H1 (cell line): ENCODE measurements at regions not wholly inside any gene's neighbourhood (a gene's known extent, or its start where the extent isn't known, plus 50 kb on each side); places are given as distances from the start of the nearest gene placed in this dataset.

Experiments
- CTCF ChIA-PET: fragments of 300-600 bp; sonication (Branson Sonifier 250); formaldehyde crosslinking; loops from one replicate; lab custom pipeline; 2021; ENCODE audit not compliant: partially characterized antibody; lab: Charles Lee
- POLR2A ChIA-PET: fragments of 300-600 bp; sonication (Branson Sonifier 250); formaldehyde crosslinking; loops from one replicate; lab custom pipeline; 2021; ENCODE audit warnings: inconsistent platforms; ENCODE audit not compliant: partially characterized antibody; lab: Charles Lee
- DNase-seq, 2 experiments: peaks; one replicate each; pipeline versions ENCODE4 v3.0.0 to v3.0.0-alpha.2; 2010 to 2022; ENCODE audit warnings: low spot score in 2 of 2, low read depth in 1 of 2, mixed read lengths in 1 of 2
- FAIRE-seq: peaks from 2 replicates; lab custom pipeline; 2011; peaks lifted over from hg19 to GRCh38; lab: Jason Lieb, UNC
- H2AFZ ChIP-seq: 2 replicates; pipeline ENCODE4 v1.8.1; 2012; ENCODE audit warnings: low read length, inconsistent platforms
- H2AK5ac ChIP-seq: 2 replicates; pipeline ENCODE4 v1.6.1; 2013; ENCODE audit warnings: low read depth, low read length
- H2BK120ac ChIP-seq: replicated peaks from 2 replicates; pipeline ENCODE3; 2013; ENCODE audit warnings: low read depth, low read length, inconsistent platforms
- H2BK12ac ChIP-seq: 2 replicates; pipeline ENCODE4 v1.6.1; 2013; ENCODE audit warnings: low read depth, low read length
- H2BK15ac ChIP-seq: 2 replicates; pipeline ENCODE4 v1.6.1; 2013; ENCODE audit warnings: low read length
- H2BK20ac ChIP-seq: 2 replicates; pipeline ENCODE4 v1.6.1; 2013; ENCODE audit warnings: low read length
- H2BK5ac ChIP-seq: 2 replicates; pipeline ENCODE4 v1.6.1; 2013; ENCODE audit warnings: low read depth, low read length
- H3K14ac ChIP-seq: 2 replicates; pipeline ENCODE4 v1.6.1; 2013; ENCODE audit warnings: inconsistent platforms; ENCODE audit not compliant: insufficient read length
- H3K18ac ChIP-seq: 2 replicates; pipeline ENCODE4 v1.6.1; 2013; ENCODE audit warnings: low read length; ENCODE audit errors: extremely low read depth
- H3K23ac ChIP-seq: 2 replicates; pipeline ENCODE4 v1.6.1; 2013; ENCODE audit warnings: inconsistent platforms; ENCODE audit not compliant: insufficient read length
- H3K23me2 ChIP-seq: 2 replicates; pipeline ENCODE4 v1.6.1; 2013; ENCODE audit warnings: low read depth, low read length
- H3K27ac ChIP-seq: 2 replicates; pipeline ENCODE4 v1.6.1; 2011; ENCODE audit warnings: low read depth, low read length, inconsistent platforms
- H3K27me3 ChIP-seq, 4 experiments: replicated peaks in 1 of 4; 1 replicate in 1 of 4; 2 replicates in 3 of 4; pipeline versions ENCODE4 v1.6.1 to v1.8.1; 2011 to 2013; ENCODE audit warnings: low read length in 3 of 4, mild to moderate bottlenecking in 3 of 4, inconsistent platforms in 2 of 4, mixed read lengths in 2 of 4, moderate library complexity in 1 of 4; ENCODE audit not compliant: control insufficient read depth in 3 of 4, insufficient read depth in 3 of 4; ENCODE audit errors: extremely low read depth in 1 of 4
- H3K36me3 ChIP-seq, 4 experiments: 2 replicates each; pipeline versions ENCODE4 v1.6.1 to v1.8.1; 2011 to 2013; ENCODE audit warnings: mild to moderate bottlenecking in 4 of 4, low read length in 3 of 4, moderate library complexity in 2 of 4, control low read depth in 1 of 4, inconsistent platforms in 1 of 4; ENCODE audit not compliant: insufficient read depth in 4 of 4, control insufficient read depth in 2 of 4
- H3K4ac ChIP-seq: replicated peaks from 2 replicates; pipeline ENCODE3; 2013; ENCODE audit warnings: low read length, low read depth, mixed read lengths, inconsistent platforms; ENCODE audit not compliant: insufficient read length
- H3K4me1 ChIP-seq, 4 experiments: replicated peaks in 1 of 4; 1 replicate in 1 of 4; 2 replicates in 3 of 4; pipeline versions ENCODE4 v1.6.1 to v1.8.1; 2011 to 2013; ENCODE audit warnings: low read length in 3 of 4, inconsistent platforms in 2 of 4, mixed read lengths in 1 of 4; ENCODE audit not compliant: insufficient read depth in 4 of 4, control insufficient read depth in 3 of 4
- H3K4me2 ChIP-seq, 2 experiments: 2 replicates each; pipeline versions ENCODE4 v1.6.1 to v1.8.1; 2011 to 2013; ENCODE audit warnings: low read depth in 2 of 2, low read length in 2 of 2, control low read depth in 1 of 2, inconsistent platforms in 1 of 2, mild to moderate bottlenecking in 1 of 2; ENCODE audit not compliant: insufficient read depth in 1 of 2
- H3K4me3 ChIP-seq, 4 experiments: fragments of 200-600, 300-600 bp in 1 of 4; sonication (generic), shearing (Covaris generic), sonication (Bioruptor Twin) in 1 of 4; 2 replicates each; pipeline versions ENCODE4 v1.5.1 to v1.8.1; 2011 to 2016; ENCODE audit warnings: low read length in 4 of 4, low read depth in 3 of 4, control low read depth in 2 of 4, inconsistent platforms in 2 of 4, mild to moderate bottlenecking in 2 of 4, mixed read lengths in 1 of 4, moderate library complexity in 1 of 4; ENCODE audit not compliant: insufficient read depth in 2 of 4; ENCODE audit errors: extremely low read depth in 1 of 4
- H3K56ac ChIP-seq: replicated peaks from 2 replicates; pipeline ENCODE3; 2013; ENCODE audit warnings: low read depth, mild to moderate bottlenecking, mixed read lengths, low read length, inconsistent platforms; ENCODE audit not compliant: insufficient read length
- H3K79me1 ChIP-seq: 2 replicates; pipeline ENCODE4 v1.6.1; 2013; ENCODE audit warnings: low read depth, low read length, control low read depth
- H3K79me2 ChIP-seq, 2 experiments: 2 replicates each; pipeline versions ENCODE4 v1.6.1 to v1.8.1; 2012 to 2013; ENCODE audit warnings: low read length in 2 of 2, mild to moderate bottlenecking in 2 of 2, inconsistent platforms in 1 of 2; ENCODE audit not compliant: insufficient read depth in 2 of 2, control insufficient read depth in 1 of 2
- H3K9ac ChIP-seq, 4 experiments: replicated peaks in 1 of 4; 1 replicate in 1 of 4; 2 replicates in 3 of 4; pipeline versions ENCODE4 v1.6.1 to v1.8.1; 2011 to 2013; ENCODE audit warnings: low read depth in 3 of 4, low read length in 3 of 4, control low read depth in 2 of 4, mild to moderate bottlenecking in 2 of 4, moderate library complexity in 2 of 4, inconsistent platforms in 1 of 4; ENCODE audit errors: extremely low read depth in 1 of 4
- H3K9me3 ChIP-seq, 2 experiments: 2 replicates each; pipeline versions ENCODE4 v1.6.1 to v1.8.1; 2012 to 2013; ENCODE audit warnings: mild to moderate bottlenecking in 2 of 2, moderate library complexity in 2 of 2, control low read depth in 1 of 2, inconsistent platforms in 1 of 2, low read depth in 1 of 2, low read length in 1 of 2, mixed read lengths in 1 of 2; ENCODE audit not compliant: insufficient read depth in 2 of 2
- H4K20me1 ChIP-seq, 2 experiments: replicated peaks in 1 of 2; 2 replicates each; pipeline versions ENCODE3 to v1.8.1; 2011 to 2013; ENCODE audit warnings: inconsistent platforms in 2 of 2, low read length in 2 of 2, mild to moderate bottlenecking in 1 of 2; ENCODE audit not compliant: insufficient read depth in 2 of 2, control insufficient read depth in 1 of 2
- H4K5ac ChIP-seq: 2 replicates; pipeline ENCODE4 v1.6.1; 2013; ENCODE audit warnings: low read length, low read depth, mixed read lengths, inconsistent platforms; ENCODE audit not compliant: insufficient read length
- H4K8ac ChIP-seq: 2 replicates; pipeline ENCODE4 v1.8.0; 2013; ENCODE audit warnings: mild to moderate bottlenecking, moderate library complexity, low read length, inconsistent platforms; ENCODE audit not compliant: insufficient read depth; ENCODE audit errors: extremely low read depth
- H4K91ac ChIP-seq: replicated peaks from 2 replicates; pipeline ENCODE3; 2013; ENCODE audit warnings: low read length, mixed read lengths, inconsistent platforms; ENCODE audit not compliant: insufficient read length
- BCL11A ChIP-seq, 2 experiments: IDR thresholded peaks; one replicate each; pipeline ENCODE4 v1.6.1; 2011; ENCODE audit warnings: low read depth in 2 of 2, low read length in 2 of 2, mild to moderate bottlenecking in 2 of 2
- BRCA1 ChIP-seq: IDR thresholded peaks from 2 replicates; pipeline ENCODE4 v1.6.1; 2012; ENCODE audit warnings: low read depth, low read length, improper control_type of control experiment
- CBX5 ChIP-seq: fragments of 300-800, 300-1000 bp; sonication (generic); IDR thresholded peaks from 2 replicates; pipeline ENCODE4 v1.7.1; 2016; ENCODE audit warnings: antibody characterized with exemption, low read length, low read depth
- EGR1 ChIP-seq: IDR thresholded peaks from 2 replicates; pipeline ENCODE4 v1.6.1; 2011; ENCODE audit warnings: low read depth, low read length, borderline replicate concordance
- GABPA ChIP-seq: IDR thresholded peaks from 2 replicates; pipeline ENCODE4 v1.6.1; 2011; ENCODE audit warnings: mild to moderate bottlenecking, low read length, moderate library complexity, borderline replicate concordance; ENCODE audit not compliant: insufficient read depth
- HDAC2 ChIP-seq, 2 experiments: fragments of 300-600 bp in 1 of 2; sonication (generic) in 1 of 2; IDR thresholded peaks; 2 replicates each; pipeline ENCODE4 v1.6.1; 2011 to 2012; ENCODE audit warnings: low read depth in 2 of 2, low read length in 2 of 2, mild to moderate bottlenecking in 2 of 2, moderate library complexity in 2 of 2, borderline replicate concordance in 1 of 2, inconsistent platforms in 1 of 2
- KDM4A ChIP-seq: IDR thresholded peaks from one replicate; pipeline ENCODE4 v1.7.1; 2012; ENCODE audit warnings: low read depth, mild to moderate bottlenecking, moderate library complexity, low read length, inconsistent platforms; ENCODE audit not compliant: severe bottlenecking
- POLR2AphosphoS5 ChIP-seq: IDR thresholded peaks from 2 replicates; pipeline ENCODE4 v1.6.1; 2011; ENCODE audit warnings: low read depth, low read length
- RBBP5 ChIP-seq: IDR thresholded peaks from 2 replicates; pipeline ENCODE4 v1.7.1; 2012; ENCODE audit warnings: low read depth, mild to moderate bottlenecking, inconsistent platforms, low read length, moderate library complexity, borderline replicate concordance
- RXRA ChIP-seq: IDR thresholded peaks from 2 replicates; pipeline ENCODE4 v1.6.1; 2011; ENCODE audit warnings: low read depth, mild to moderate bottlenecking, low read length, moderate library complexity; ENCODE audit not compliant: insufficient read depth
- SP1 ChIP-seq: IDR thresholded peaks from 2 replicates; pipeline ENCODE4 v1.6.1; 2011; ENCODE audit warnings: low read depth, low read length
- SP4 ChIP-seq: IDR thresholded peaks from 2 replicates; pipeline ENCODE4 v1.6.1; 2012; ENCODE audit warnings: low read length, inconsistent platforms
- TAF7 ChIP-seq: optimal IDR thresholded peaks from 2 replicates; pipeline ENCODE3; 2011; ENCODE audit warnings: low read depth, mild to moderate bottlenecking, inconsistent platforms, low read length, moderate library complexity, borderline replicate concordance
- TBP ChIP-seq: IDR thresholded peaks from 2 replicates; pipeline ENCODE4 v1.6.1; 2011; ENCODE audit warnings: low read depth, low read length, improper control_type of control experiment
- TEAD4 ChIP-seq: IDR thresholded peaks from 2 replicates; pipeline ENCODE4 v1.6.1; 2012; ENCODE audit warnings: low read depth, low read length, inconsistent platforms, mixed read lengths
- WGBS, 2 experiments: shearing (Covaris generic) in 1 of 2; methylation state at CpG; one replicate each; pipeline versions ENCODE4 v1.1.6 to v1.1.7; 2013 to 2015; ENCODE audit warnings: low lambda C conversion rate in 2 of 2, mixed read lengths in 2 of 2, inconsistent platforms in 1 of 2, low coverage in 1 of 2, missing lambda C conversion rate in 1 of 2; ENCODE audit not compliant: insufficient replicate concordance in 2 of 2, insufficient coverage in 1 of 2, insufficient read length in 1 of 2; ENCODE audit errors: extremely low coverage in 1 of 2, missing lambda C conversion rate in 1 of 2; 5-methylcytosine and 5-hydroxymethylcytosine counted together

DNA sequence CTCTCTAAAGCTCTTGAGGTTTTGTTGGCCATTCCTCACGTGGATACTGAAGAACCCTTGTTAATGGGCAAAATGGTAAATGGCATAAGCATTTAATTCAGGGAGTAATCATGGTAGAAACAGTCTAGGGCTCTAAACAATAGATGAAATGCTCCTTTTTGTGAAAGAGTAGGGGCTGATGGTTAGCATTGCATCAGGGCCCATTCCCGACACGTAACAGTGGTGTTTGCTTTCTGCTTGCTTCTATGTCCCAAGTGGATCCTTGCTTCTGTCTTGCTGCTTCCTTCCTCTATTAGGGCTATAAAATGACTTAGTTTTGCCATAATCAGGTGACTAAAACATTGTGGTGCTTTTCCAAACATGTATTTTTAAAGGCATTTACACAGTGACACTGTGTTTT is 230.9 kb upstream of the AFF2 start:
- H3K27me3 ChIP-seq: no peaks in the 10 kb centered on the region
- no peak for TF ChIP-seq KDM4A
- no peak for TF ChIP-seq BCL11A (IDR thresholded peaks at IDR 0.05; ENCODE audit: low read depth in 2 of 2, low read length in 2 of 2)
- no peak for TF ChIP-seq TAF7
- no peak for TF ChIP-seq HDAC2 (IDR thresholded peaks at IDR 0.05; ENCODE audit: borderline replicate concordance in 1 of 2, low read depth in 2 of 2, low read length in 2 of 2)
- no peak for TF ChIP-seq TEAD4
- TF ChIP-seq RXRA: no peak
- no peak for TF ChIP-seq POLR2AphosphoS5
- TF ChIP-seq SP4: no peak
- TF ChIP-seq RBBP5: no peak
- TF ChIP-seq SP1: no peak
- TF ChIP-seq EGR1: no peak
- no peak for TF ChIP-seq TBP
- TF ChIP-seq BRCA1: no peak
- TF ChIP-seq CBX5: no peak
- no peak for TF ChIP-seq GABPA
- no peak overlapping the region for H3K4me3 ChIP-seq
- H2AK5ac ChIP-seq: no peak overlapping the region
- FAIRE-seq: no peak
- H3K9ac ChIP-seq: no peak overlapping the region
- no peaks in the 10 kb centered on the region for H3K23me2 ChIP-seq
- ChIA-PET POLR2A (no interaction called here), CTCF (no interaction called here)
- H3K23ac ChIP-seq: no peak overlapping the region
- H3K4me1 ChIP-seq: no peaks in the 10 kb centered on the region; a peak in 1 of 7 replicates
- H3K56ac ChIP-seq: no peak overlapping the region
- no peak overlapping the region for H3K4me2 ChIP-seq
- H4K20me1 ChIP-seq: no peaks in the 10 kb centered on the region
- H4K5ac ChIP-seq: no peak overlapping the region
- H3K79me1 ChIP-seq: no peaks in the 10 kb centered on the region
- no peak overlapping the region for H3K18ac ChIP-seq
- no peak overlapping the region for H4K91ac ChIP-seq
- no peak for DNase-seq
- no peak overlapping the region for H3K14ac ChIP-seq
- 83% methylated on average over 2 of the region's 3 CpGs; no CpG with 5 or more reads in 1 of the 2 experiments for WGBS, 2 experiments
- H2BK12ac ChIP-seq: no peak overlapping the region
- no peak overlapping the region for H2AFZ ChIP-seq
- no peak overlapping the region for H2BK15ac ChIP-seq
- no peak overlapping the region for H4K8ac ChIP-seq
- H2BK5ac ChIP-seq: no peak overlapping the region
- H2BK120ac ChIP-seq: no peak overlapping the region
- no peaks in the 10 kb centered on the region for H3K36me3 ChIP-seq
- H3K4ac ChIP-seq: no peak overlapping the region
- H3K9me3 ChIP-seq: no peaks in the 10 kb centered on the region
- H3K27ac ChIP-seq: no peak overlapping the region
- no peak overlapping the region for H2BK20ac ChIP-seq
- no peaks in the 10 kb centered on the region for H3K79me2 ChIP-seq
